H9 (cell line): ENCODE measurements at regions not wholly inside any gene's neighbourhood (a gene's known extent, or its start where the extent isn't known, plus 50 kb on each side); places are given as distances from the start of the nearest gene placed in this dataset.

Experiments
- DNase-seq: peaks from one replicate; pipeline ENCODE4 v3.0.0-alpha.2; 2017
- H2AFZ ChIP-seq: one replicate; pipeline ENCODE4 v1.6.1; 2013; ENCODE audit warnings: mild to moderate bottlenecking, low read length, control low read depth, moderate library complexity
- H2AK5ac ChIP-seq: 2 replicates; pipeline ENCODE4 v1.6.1; 2013; ENCODE audit warnings: low read length, control low read depth, mixed read lengths; ENCODE audit not compliant: insufficient read length
- H2BK120ac ChIP-seq: one replicate; pipeline ENCODE4 v1.6.1; 2013; ENCODE audit warnings: low read depth, mild to moderate bottlenecking, low read length, control low read depth, inconsistent platforms; ENCODE audit not compliant: poor library complexity, severe bottlenecking
- H2BK12ac ChIP-seq: 2 replicates; pipeline ENCODE4 v1.6.1; 2013; ENCODE audit warnings: low read length, control low read depth, mixed read lengths, low read depth; ENCODE audit not compliant: insufficient read length
- H2BK15ac ChIP-seq: 2 replicates; pipeline ENCODE4 v1.6.1; 2013; ENCODE audit warnings: low read depth, low read length, control low read depth
- H2BK20ac ChIP-seq: one replicate; pipeline ENCODE4 v1.6.1; 2013; ENCODE audit warnings: low read depth, mild to moderate bottlenecking, low read length, control low read depth, inconsistent platforms; ENCODE audit not compliant: poor library complexity, severe bottlenecking
- H2BK5ac ChIP-seq: 2 replicates; pipeline ENCODE4 v1.6.1; 2013; ENCODE audit warnings: low read length, control low read depth, mixed read lengths; ENCODE audit not compliant: insufficient read length
- H3K14ac ChIP-seq: 2 replicates; pipeline ENCODE4 v1.6.1; 2013; ENCODE audit warnings: low read length, control low read depth; ENCODE audit not compliant: insufficient read depth
- H3K18ac ChIP-seq: 2 replicates; pipeline ENCODE4 v1.6.1; 2013; ENCODE audit warnings: low read depth, mild to moderate bottlenecking, mixed read lengths, low read length, control low read depth; ENCODE audit not compliant: insufficient read length
- H3K23ac ChIP-seq: 2 replicates; pipeline ENCODE4 v1.6.1; 2013; ENCODE audit warnings: low read length, control low read depth, mixed read lengths, low read depth; ENCODE audit not compliant: insufficient read length
- H3K23me2 ChIP-seq: 2 replicates; pipeline ENCODE4 v1.6.1; 2013; ENCODE audit warnings: low read depth, mild to moderate bottlenecking, mixed read lengths, low read length, control low read depth; ENCODE audit not compliant: insufficient read length, poor library complexity, severe bottlenecking
- H3K27ac ChIP-seq: 2 replicates; pipeline ENCODE4 v1.5.1; 2013; ENCODE audit warnings: low read length, control low read depth, mixed read lengths, low read depth; ENCODE audit not compliant: insufficient read length
- H3K27me3 ChIP-seq: 2 replicates; pipeline ENCODE4 v1.6.1; 2013; ENCODE audit warnings: low read length, control low read depth, inconsistent platforms; ENCODE audit not compliant: insufficient read depth
- H3K4ac ChIP-seq: 2 replicates; pipeline ENCODE4 v1.6.1; 2013; ENCODE audit warnings: low read depth, mild to moderate bottlenecking, control low read depth, inconsistent platforms, low read length, moderate library complexity
- H3K4me1 ChIP-seq: 2 replicates; pipeline ENCODE4 v1.6.1; 2013; ENCODE audit warnings: low read length, control low read depth, inconsistent platforms; ENCODE audit not compliant: insufficient read depth
- H3K4me2 ChIP-seq: 2 replicates; pipeline ENCODE4 v1.6.1; 2013; ENCODE audit warnings: low read length, control low read depth, mixed read lengths; ENCODE audit not compliant: insufficient read length, insufficient read depth
- H3K56ac ChIP-seq: 2 replicates; pipeline ENCODE4 v1.6.1; 2013; ENCODE audit warnings: low read depth, mild to moderate bottlenecking, mixed read lengths, low read length, control low read depth; ENCODE audit not compliant: insufficient read length
- H3K79me1 ChIP-seq: 2 replicates; pipeline ENCODE4 v1.6.1; 2013; ENCODE audit warnings: low read depth, mild to moderate bottlenecking, moderate library complexity, low read length, control low read depth, inconsistent platforms; ENCODE audit not compliant: insufficient read depth, poor library complexity, severe bottlenecking
- H3K79me2 ChIP-seq: 2 replicates; pipeline ENCODE4 v1.6.1; 2013; ENCODE audit warnings: low read length, control low read depth, inconsistent platforms; ENCODE audit not compliant: insufficient read depth
- H3K9ac ChIP-seq: 2 replicates; pipeline ENCODE4 v1.6.1; 2013; ENCODE audit warnings: low read length, control low read depth, mixed read lengths; ENCODE audit not compliant: insufficient read length; ENCODE audit errors: extremely low read depth
- H3K9me3 ChIP-seq: one replicate; pipeline ENCODE4 v1.6.1; 2013; ENCODE audit warnings: low read depth, low read length, inconsistent platforms; ENCODE audit not compliant: control insufficient read depth
- H3T11ph ChIP-seq: one replicate; pipeline ENCODE4 v1.6.1; 2013; ENCODE audit warnings: mild to moderate bottlenecking, low read length, control low read depth, inconsistent platforms
- H4K20me1 ChIP-seq: one replicate; pipeline ENCODE4 v1.6.1; 2013; ENCODE audit not compliant: control insufficient read depth, insufficient read length, insufficient read depth
- H4K5ac ChIP-seq: 2 replicates; pipeline ENCODE4 v1.6.1; 2013; ENCODE audit warnings: low read depth, mild to moderate bottlenecking, mixed read lengths, low read length, control low read depth; ENCODE audit not compliant: insufficient read length
- H4K8ac ChIP-seq: replicated peaks from 2 replicates; pipeline ENCODE4 v1.6.1; 2013; ENCODE audit warnings: low read length, control low read depth, mixed read lengths, low read depth; ENCODE audit not compliant: insufficient read length
- H4K91ac ChIP-seq: 2 replicates; pipeline ENCODE4 v1.6.1; 2013; ENCODE audit warnings: low read depth, mild to moderate bottlenecking, moderate library complexity, mixed read lengths, low read length, control low read depth; ENCODE audit not compliant: insufficient read length
- H3K27ac Mint-ChIP-seq, 3 experiments: 2 replicates in 2 of 3; 3 replicates in 1 of 3; pipeline ENCODE4 v1.8.0; 2020 to 2021; ENCODE audit warnings: mixed read lengths in 3 of 3, mild to moderate bottlenecking in 1 of 3, moderate library complexity in 1 of 3
- H3K27me3 Mint-ChIP-seq: 2 replicates; pipeline ENCODE4 v1.8.0; 2021; ENCODE audit warnings: low read depth, mild to moderate bottlenecking, moderate library complexity, mixed read lengths
- H3K36me3 Mint-ChIP-seq, 3 experiments: 2 replicates in 2 of 3; 3 replicates in 1 of 3; pipeline ENCODE4 v1.8.0; 2020 to 2021; ENCODE audit warnings: low read depth in 3 of 3, mixed read lengths in 3 of 3; ENCODE audit not compliant: insufficient read depth in 1 of 3
- H3K4me1 Mint-ChIP-seq, 2 experiments: 2 replicates each; pipeline ENCODE4 v1.8.0; 2020; ENCODE audit warnings: mixed read lengths in 2 of 2
- H3K4me3 Mint-ChIP-seq, 2 experiments: 2 replicates in 1 of 2; 3 replicates in 1 of 2; pipeline ENCODE4 v1.8.0; 2020 to 2021; ENCODE audit warnings: mild to moderate bottlenecking in 2 of 2, mixed read lengths in 2 of 2, moderate library complexity in 1 of 2
- H3K9me3 Mint-ChIP-seq, 2 experiments: 2 replicates in 1 of 2; 3 replicates in 1 of 2; pipeline ENCODE4 v1.8.0; 2020; ENCODE audit warnings: mild to moderate bottlenecking in 2 of 2, mixed read lengths in 2 of 2, moderate library complexity in 1 of 2
- CTCF ChIP-seq: fragments of 200-600 bp; sonication (generic); conservative IDR thresholded peaks from 3 replicates; pipeline ENCODE4 v1.8.0; 2021; ENCODE audit warnings: antibody characterized with exemption, mild to moderate bottlenecking
- WGBS: extraction: QIAGEN DNeasy Blood & Tissue Kit; methylation state at CpG from one replicate; pipeline ENCODE4 v1.1.7; 2013; ENCODE audit warnings: missing lambda C conversion rate, low lambda C conversion rate, mixed read lengths; ENCODE audit not compliant: insufficient read length; ENCODE audit errors: extremely low coverage; 5-methylcytosine and 5-hydroxymethylcytosine counted together

GRCh38 chr6:100257793-100258395 lies 206.8 kb downstream of the SIM1 start:
- no CpG with 5 or more reads among the region's 4 CpGs for WGBS
- H4K91ac ChIP-seq: no peak overlapping the region
- DNase-seq: no peak

More at GRCh38 chr6:100257793-100258395, 206.8 kb downstream of the SIM1 start:
- Histone ChIP-seq H3K56ac (no peak overlapping the region), H3K18ac (no peak overlapping the region), H3K79me1 (no peaks in the 10 kb centered on the region), H2AK5ac (no peak overlapping the region), H2BK15ac (no peak overlapping the region), H3K4me1 (no peaks in the 10 kb centered on the region), H2BK12ac (no peak overlapping the region), H3K23ac (no peak overlapping the region), H4K8ac (no peak overlapping the region), H3K23me2 (no peaks in the 10 kb centered on the region), H2BK5ac (no peak overlapping the region), H3K27ac (no peak overlapping the region), H4K5ac (no peak overlapping the region), H4K20me1 (no peaks in the 10 kb centered on the region), H2BK120ac (no peak overlapping the region), H2BK20ac (no peak overlapping the region), H3T11ph (peak overlapping the region; percentile 43), H3K4ac (no peak overlapping the region), H3K4me2 (no peak overlapping the region), H3K9me3 (no peaks in the 10 kb centered on the region), H3K27me3 (no peaks in the 10 kb centered on the region), H3K9ac (no peak overlapping the region), H3K79me2 (no peaks in the 10 kb centered on the region), H2AFZ (no peak overlapping the region), H3K14ac (no peak overlapping the region)
- Mint-ChIP-seq H3K4me3 (no peak overlapping the region), H3K4me1 (peaks cover 8 to 9% of the 10 kb centered on the region in 2 experiments), H3K36me3 (no peaks in the 10 kb centered on the region), H3K27me3 (no peaks in the 10 kb centered on the region), H3K27ac (no peak overlapping the region; a peak in 1 of 7 replicates), H3K9me3 (no peaks in the 10 kb centered on the region)
- TF ChIP-seq CTCF: peak; percentile 39; the same call in 1 of the 3 replicates
